ENCODE measurements at regions not wholly inside any gene's neighbourhood (a gene's known extent, or its start where the extent isn't known, plus 50 kb on each side); places are given as distances from the start of the nearest gene placed in this dataset.
"Not testable (repeated sequence)": the region's sequence is repeated elsewhere in the genome, so short reads cannot be mapped to it uniquely, and the experiment has no call there.

- Histone ChIP-seq H3K4me1 (ENCODE audit: insufficient read depth, low read length, poor library complexity, severe bottlenecking) (no peaks in the 10 kb centered on the region), H3K36me3 (ENCODE audit: insufficient read depth, low read length) (no peaks in the 10 kb centered on the region), H3K9me2 (ENCODE audit: insufficient read depth, low read length) (no peaks in the 10 kb centered on the region), H3K27ac (ENCODE audit: low read depth, low read length, poor library complexity, severe bottlenecking) (no peak overlapping the region), H3K4me3 (ENCODE audit: low read depth, low read length, poor library complexity, severe bottlenecking) (no peak overlapping the region), H3K9me3 (ENCODE audit: low read length) (no peaks in the 10 kb centered on the region), H4K20me1 (ENCODE audit: insufficient read depth, low read length) (no peaks in the 10 kb centered on the region), H3K79me2 (ENCODE audit: insufficient read depth, low read depth, low read length) (no peaks in the 10 kb centered on the region), H3K4me2 (ENCODE audit: low read length) (no peak overlapping the region), H2AFZ (ENCODE audit: low read length) (no peak overlapping the region)
- no peak for DNase-seq (ENCODE audit: low spot score)
- ChIA-PET CTCF (ENCODE audit: unreplicated experiment) (no interaction called here), POLR2A (no interaction called here)
- TF ChIP-seq CTCF (conservative IDR thresholded peaks at IDR 0.05; ENCODE audit: low read length), result no peak
- TF ChIP-seq EZH2phosphoT487 (IDR thresholded peaks at IDR 0.05; ENCODE audit: borderline replicate concordance, low read depth, low read length), result no peak
- intact Hi-C loops (cut with micrococcal nuclease; ENCODE audit: unreplicated experiment), result loop anchor here (5.0 kb wide), 1 partner anchor 398 kb away; no protein-coding TSS in a partner anchor
- BruUV-seq (replicated peaks), result no TSS peak
Observed at GRCh38 chr11:45374653-45375059, 88.5 kb upstream of the SYT13 start.

GRCh38 chr11:45374130-45374529, 88.0 kb upstream of the SYT13 start:
- no peak overlapping the region for H2AFZ ChIP-seq (ENCODE audit: low read length)
- H3K4me2 ChIP-seq (ENCODE audit: low read length), result no peak overlapping the region
- ChIA-PET POLR2A (no interaction called here), CTCF (ENCODE audit: unreplicated experiment) (no interaction called here)
- no peaks in the 10 kb centered on the region for H3K79me2 ChIP-seq (ENCODE audit: insufficient read depth, low read depth, low read length)
- no peaks in the 10 kb centered on the region for H3K9me2 ChIP-seq (ENCODE audit: insufficient read depth, low read length)
- H3K27ac ChIP-seq (ENCODE audit: low read depth, low read length, poor library complexity, severe bottlenecking), result no peak overlapping the region
- no peak overlapping the region for H3K4me3 ChIP-seq (ENCODE audit: low read depth, low read length, poor library complexity, severe bottlenecking)
- H3K36me3 ChIP-seq (ENCODE audit: insufficient read depth, low read length), result no peaks in the 10 kb centered on the region
- H3K9me3 ChIP-seq (ENCODE audit: low read length), result no peaks in the 10 kb centered on the region
- DNase-seq (ENCODE audit: low spot score), result no peak
- BruUV-seq (replicated peaks), result no TSS peak
- TF ChIP-seq EZH2phosphoT487 (IDR thresholded peaks at IDR 0.05; ENCODE audit: borderline replicate concordance, low read depth, low read length), result no peak
- no peak for TF ChIP-seq CTCF (conservative IDR thresholded peaks at IDR 0.05; ENCODE audit: low read length)
- no peaks in the 10 kb centered on the region for H3K4me1 ChIP-seq (ENCODE audit: insufficient read depth, low read length, poor library complexity, severe bottlenecking)
- intact Hi-C loops (cut with micrococcal nuclease; ENCODE audit: unreplicated experiment), result loop anchor here (5.0 kb wide), 1 partner anchor 398 kb away; no protein-coding TSS in a partner anchor
- H4K20me1 ChIP-seq (ENCODE audit: insufficient read depth, low read length), result no peaks in the 10 kb centered on the region

DNA sequence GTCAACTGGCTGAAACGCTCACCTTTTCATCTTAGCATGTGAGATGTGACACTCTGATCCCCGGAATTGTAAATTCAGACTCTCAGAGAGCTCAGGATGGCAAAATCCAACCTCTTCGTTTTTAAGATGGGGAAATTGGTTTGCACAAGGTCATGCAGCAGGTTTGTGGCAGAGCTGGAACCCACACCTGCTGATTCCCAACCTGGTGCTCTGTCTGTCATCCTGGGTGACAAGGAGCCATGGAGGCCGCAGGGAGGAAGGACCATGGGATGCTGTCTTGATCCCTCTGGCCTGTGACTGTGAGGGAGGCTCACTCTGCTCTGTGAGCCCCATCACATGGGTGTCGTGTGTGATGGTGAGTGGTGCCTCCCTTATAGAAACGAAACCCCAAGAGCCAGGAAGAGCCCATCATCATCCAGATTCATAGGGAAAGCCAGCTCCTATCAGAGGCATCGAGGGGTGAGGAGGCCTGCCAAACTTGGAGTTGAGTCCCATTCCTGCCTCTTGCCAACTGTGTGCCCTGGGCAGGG, 87.4 kb upstream of the SYT13 start:
- H4K20me1 ChIP-seq (ENCODE audit: insufficient read depth, low read length), result no peaks in the 10 kb centered on the region
- H3K27ac ChIP-seq (ENCODE audit: low read depth, low read length, poor library complexity, severe bottlenecking), result no peak overlapping the region
- no peak overlapping the region for H2AFZ ChIP-seq (ENCODE audit: low read length)
- H3K4me1 ChIP-seq (ENCODE audit: insufficient read depth, low read length, poor library complexity, severe bottlenecking), result no peaks in the 10 kb centered on the region
- no peaks in the 10 kb centered on the region for H3K36me3 ChIP-seq (ENCODE audit: insufficient read depth, low read length)
- ChIA-PET CTCF (ENCODE audit: unreplicated experiment) (no interaction called here), POLR2A (no interaction called here)
- no peaks in the 10 kb centered on the region for H3K9me3 ChIP-seq (ENCODE audit: low read length)
- no peak overlapping the region for H3K4me3 ChIP-seq (ENCODE audit: low read depth, low read length, poor library complexity, severe bottlenecking)
- no peaks in the 10 kb centered on the region for H3K79me2 ChIP-seq (ENCODE audit: insufficient read depth, low read depth, low read length)
- H3K9me2 ChIP-seq (ENCODE audit: insufficient read depth, low read length), result no peaks in the 10 kb centered on the region
- BruUV-seq (replicated peaks), result no TSS peak
- H3K4me2 ChIP-seq (ENCODE audit: low read length), result no peak overlapping the region
- TF ChIP-seq CTCF (conservative IDR thresholded peaks at IDR 0.05; ENCODE audit: low read length), result no peak
- no peak for TF ChIP-seq EZH2phosphoT487 (IDR thresholded peaks at IDR 0.05; ENCODE audit: borderline replicate concordance, low read depth, low read length)
- no peak for DNase-seq (ENCODE audit: low spot score)
- intact Hi-C loops (cut with micrococcal nuclease; ENCODE audit: unreplicated experiment), result loop anchor here (5.0 kb wide), 1 partner anchor 399 kb away; no protein-coding TSS in a partner anchor

GRCh38 chr11:45372414-45372813, 86.3 kb upstream of the SYT13 start:
- H3K36me3 ChIP-seq (ENCODE audit: insufficient read depth, low read length); CTCF ChIA-PET (ENCODE audit: unreplicated experiment); DNase-seq (ENCODE audit: low spot score); BruUV-seq (replicated peaks); H3K79me2 ChIP-seq (ENCODE audit: insufficient read depth, low read depth, low read length); H3K4me3 ChIP-seq (ENCODE audit: low read depth, low read length, poor library complexity, severe bottlenecking); H3K9me3 ChIP-seq (ENCODE audit: low read length); H4K20me1 ChIP-seq (ENCODE audit: insufficient read depth, low read length); H3K27ac ChIP-seq (ENCODE audit: low read depth, low read length, poor library complexity, severe bottlenecking); H3K4me1 ChIP-seq (ENCODE audit: insufficient read depth, low read length, poor library complexity, severe bottlenecking); H3K9me2 ChIP-seq (ENCODE audit: insufficient read depth, low read length); H3K4me2 ChIP-seq (ENCODE audit: low read length); H2AFZ ChIP-seq (ENCODE audit: low read length); POLR2A ChIA-PET: not testable (repeated sequence)
- intact Hi-C loops (cut with micrococcal nuclease; ENCODE audit: unreplicated experiment), result loop anchor here (5.0 kb wide), 1 partner anchor 400 kb away; no protein-coding TSS in a partner anchor
